ENCODE measurements at regions not wholly inside any gene's neighbourhood (a gene's known extent, or its start where the extent isn't known, plus 50 kb on each side); places are given as distances from the start of the nearest gene placed in this dataset.

GRCh38 chr13:50159607-50160006 lies 144.4 kb downstream of the KCNRG start:
- no peak for TF ChIP-seq CTCF (IDR thresholded peaks at IDR 0.05)
- H3K4me3 Mint-ChIP-seq (ENCODE audit: unreplicated experiment) = no peak overlapping the region
- H3K9me3 Mint-ChIP-seq (ENCODE audit: unreplicated experiment) = no peaks in the 10 kb centered on the region
- H3K27me3 Mint-ChIP-seq (ENCODE audit: unreplicated experiment) = no peaks in the 10 kb centered on the region
- H3K36me3 Mint-ChIP-seq (ENCODE audit: unreplicated experiment) = peaks cover 2% of the 10 kb centered on the region
- DNase-seq (ENCODE audit: extremely low spot score, unreplicated experiment) = no peak
- H3K4me1 Mint-ChIP-seq (ENCODE audit: unreplicated experiment) = peaks cover 10% of the 10 kb centered on the region
- H3K27ac Mint-ChIP-seq (ENCODE audit: unreplicated experiment) = no peak overlapping the region

GRCh38 chr13:50161052-50161451 lies 145.8 kb downstream of the KCNRG start:
- Mint-ChIP-seq H3K27me3 (ENCODE audit: unreplicated experiment) (no peaks in the 10 kb centered on the region), H3K36me3 (ENCODE audit: unreplicated experiment) (peaks cover 2% of the 10 kb centered on the region), H3K4me3 (ENCODE audit: unreplicated experiment) (no peak overlapping the region), H3K4me1 (ENCODE audit: unreplicated experiment) (peaks cover 10% of the 10 kb centered on the region), H3K9me3 (ENCODE audit: unreplicated experiment) (no peaks in the 10 kb centered on the region), H3K27ac (ENCODE audit: unreplicated experiment) (no peak overlapping the region)
- no peak for TF ChIP-seq CTCF (IDR thresholded peaks at IDR 0.05)
- no peak for DNase-seq (ENCODE audit: extremely low spot score, unreplicated experiment)

GRCh38 chr13:50162001-50162400 lies 146.8 kb downstream of the KCNRG start:
- DNase-seq (ENCODE audit: extremely low spot score, unreplicated experiment) = no peak
- no peaks in the 10 kb centered on the region for H3K27me3 Mint-ChIP-seq (ENCODE audit: unreplicated experiment)
- no peak overlapping the region for H3K27ac Mint-ChIP-seq (ENCODE audit: unreplicated experiment)
- no peak overlapping the region for H3K4me3 Mint-ChIP-seq (ENCODE audit: unreplicated experiment)
- H3K4me1 Mint-ChIP-seq (ENCODE audit: unreplicated experiment) = peaks cover 4% of the 10 kb centered on the region
- peaks cover 2% of the 10 kb centered on the region for H3K36me3 Mint-ChIP-seq (ENCODE audit: unreplicated experiment)
- no peaks in the 10 kb centered on the region for H3K9me3 Mint-ChIP-seq (ENCODE audit: unreplicated experiment)
- no peak for TF ChIP-seq CTCF (IDR thresholded peaks at IDR 0.05)

- Mint-ChIP-seq H3K27ac (ENCODE audit: unreplicated experiment) (no peak overlapping the region), H3K4me1 (ENCODE audit: unreplicated experiment) (peaks cover 2% of the 10 kb centered on the region), H3K27me3 (ENCODE audit: unreplicated experiment) (no peaks in the 10 kb centered on the region), H3K4me3 (ENCODE audit: unreplicated experiment) (no peak overlapping the region), H3K36me3 (ENCODE audit: unreplicated experiment) (peaks cover 2% of the 10 kb centered on the region), H3K9me3 (ENCODE audit: unreplicated experiment) (no peaks in the 10 kb centered on the region)
- DNase-seq (ENCODE audit: extremely low spot score, unreplicated experiment) = no peak
- TF ChIP-seq CTCF (IDR thresholded peaks at IDR 0.05) = no peak
These were observed 147.3 kb downstream of the KCNRG start for GRCh38 chr13:50162567-50162966.

GRCh38 chr13:50167224-50167947 lies 152.1 kb downstream of the KCNRG start:
- H3K27me3 Mint-ChIP-seq (ENCODE audit: unreplicated experiment) = no peaks in the 10 kb centered on the region
- H3K27ac Mint-ChIP-seq (ENCODE audit: unreplicated experiment) = no peak overlapping the region
- no peaks in the 10 kb centered on the region for H3K36me3 Mint-ChIP-seq (ENCODE audit: unreplicated experiment)
- H3K4me3 Mint-ChIP-seq (ENCODE audit: unreplicated experiment) = no peak overlapping the region
- H3K9me3 Mint-ChIP-seq (ENCODE audit: unreplicated experiment) = no peaks in the 10 kb centered on the region
- DNase-seq (ENCODE audit: extremely low spot score, unreplicated experiment) = no peak
- no peaks in the 10 kb centered on the region for H3K4me1 Mint-ChIP-seq (ENCODE audit: unreplicated experiment)
- TF ChIP-seq CTCF (IDR thresholded peaks at IDR 0.05) = no peak
